RWPE1 (cell line): ENCODE measurements at regions not wholly inside any gene's neighbourhood (a gene's known extent, or its start where the extent isn't known, plus 50 kb on each side); places are given as distances from the start of the nearest gene placed in this dataset.

Experiments
- CTCF ChIA-PET: fragments of 350-600 bp; sonication (Branson Sonifier 250); formaldehyde crosslinking; extraction: SDS; loops from one replicate; lab custom pipeline; 2021; lab: Yijun Ruan, JAX
- POLR2A ChIA-PET: fragments of 400-600 bp; formaldehyde crosslinking; extraction: SDS; loops from one replicate; lab custom pipeline; 2020; ENCODE audit warnings: antibody characterized with exemption; ENCODE audit not compliant: low non-redundant PET; lab: Yijun Ruan, JAX
- DNase-seq: peaks from one replicate; pipeline ENCODE4 v3.0.0; 2012; ENCODE audit warnings: low spot score
- H3K27ac ChIP-seq: fragments of 450-650 bp; 2 replicates; pipeline ENCODE4 v1.5.1; 2017
- CTCF ChIP-seq: fragments of 450-650 bp; conservative IDR thresholded peaks from 2 replicates; pipeline ENCODE4 v1.5.1; 2017; ENCODE audit warnings: low read depth, mild to moderate bottlenecking

GRCh38 chr15:47862402-47862801 lies 145.1 kb downstream of the SEMA6D start:
- no peak overlapping the region for H3K27ac ChIP-seq
- POLR2A ChIA-PET: no interaction called here
- no peak for TF ChIP-seq CTCF
- CTCF ChIA-PET: no interaction called here
- no peak for DNase-seq

GRCh38 chr15:47866446-47866845 lies 149.1 kb downstream of the SEMA6D start:
- POLR2A ChIA-PET: no interaction called here
- TF ChIP-seq CTCF: no peak
- CTCF ChIA-PET: no interaction called here
- DNase-seq: no peak
- H3K27ac ChIP-seq: no peak overlapping the region

GRCh38 chr15:47870300-47870955 lies 153.1 kb downstream of the SEMA6D start:
- ChIA-PET CTCF (interaction anchor here (0.5 to 0.7 kb wide), 2 partner anchors 15 to 30 kb away, joined by 3 read pairs; no protein-coding TSS in a partner anchor), POLR2A (interaction anchor here (0.6 kb wide), 1 partner anchor 145 kb away, joined by 3 read pairs; no protein-coding TSS in a partner anchor)
- no peak for TF ChIP-seq CTCF
- DNase-seq: no peak
- peak overlapping the region; percentile 37; the same call in 1 of the 2 replicates for H3K27ac ChIP-seq

- no peak for TF ChIP-seq CTCF
- peak overlapping the region; percentile 37; the same call in 1 of the 2 replicates for H3K27ac ChIP-seq
- peak; percentile 23 for DNase-seq
- ChIA-PET POLR2A (interaction anchor here (0.6 kb wide), 1 partner anchor 144 kb away, joined by 3 read pairs; no protein-coding TSS in a partner anchor), CTCF (interaction anchor here (0.5 kb wide), 1 partner anchor 16 kb away, joined by 3 read pairs; no protein-coding TSS in a partner anchor)
Measured at GRCh38 chr15:47870956-47871625, 153.8 kb downstream of the SEMA6D start.

GRCh38 chr15:47872208-47872607 lies 154.9 kb downstream of the SEMA6D start:
- no peak overlapping the region for H3K27ac ChIP-seq
- CTCF ChIA-PET: no interaction called here
- POLR2A ChIA-PET: no interaction called here
- no peak for TF ChIP-seq CTCF
- DNase-seq: no peak

- CTCF ChIA-PET: no interaction called here
- no peak for TF ChIP-seq CTCF
- H3K27ac ChIP-seq: no peak overlapping the region
- POLR2A ChIA-PET: no interaction called here
- no peak for DNase-seq
Measured at GRCh38 chr15:47872869-47873432, 155.6 kb downstream of the SEMA6D start.
